ENCODE measurements at regions not wholly inside any gene's neighbourhood (a gene's known extent, or its start where the extent isn't known, plus 50 kb on each side); places are given as distances from the start of the nearest gene placed in this dataset.

DNA sequence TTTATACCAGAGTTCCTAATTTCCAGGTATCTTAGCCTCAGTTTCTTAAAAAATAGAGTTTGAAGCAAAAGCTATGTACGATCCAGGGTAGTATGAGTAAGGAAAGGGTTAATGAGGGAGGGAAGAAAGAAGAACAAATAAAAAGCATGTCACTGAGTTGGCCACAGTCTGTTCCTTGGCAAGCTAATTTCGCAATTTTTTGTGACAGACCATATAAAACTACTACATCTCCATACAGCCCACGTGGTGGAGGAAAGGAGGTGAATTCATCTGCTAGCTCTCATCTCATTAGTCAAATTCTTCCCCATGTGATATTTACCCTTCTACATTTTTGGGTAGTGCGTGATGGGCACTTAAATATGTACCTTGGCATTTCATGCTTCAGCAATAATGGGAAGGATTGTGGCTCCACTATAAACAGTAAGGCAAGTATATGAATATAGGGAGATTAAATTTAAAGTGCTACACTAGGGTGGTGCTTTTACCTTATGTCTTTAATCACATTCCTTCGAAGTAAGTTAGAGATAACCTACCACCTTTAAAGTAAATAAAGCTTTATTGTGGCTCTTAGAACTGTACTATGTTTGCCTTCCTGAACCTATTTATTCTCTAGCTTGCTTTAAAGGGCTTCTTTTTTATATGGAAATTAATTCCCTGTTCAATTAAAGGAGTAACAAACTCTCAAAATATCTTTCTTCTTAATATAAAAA is 102.1 kb upstream of the VAMP7 start:
- Mint-ChIP-seq H3K9me3 (ENCODE audit: unreplicated experiment) (peaks cover 13% of the 10 kb centered on the region), H3K4me3 (ENCODE audit: unreplicated experiment) (no peak overlapping the region)
- CTCF ChIA-PET, result no interaction called here

GRCh38 chrX:155774387-155774786 is 106.8 kb upstream of the VAMP7 start:
- intact Hi-C loops (cut with micrococcal nuclease), result no loop called here
- POLR2A ChIA-PET, result no interaction called here
- DNase-seq (ENCODE audit: unreplicated experiment), result no peak
- Mint-ChIP-seq H3K9me3 (ENCODE audit: unreplicated experiment) (peaks cover 16% of the 10 kb centered on the region), H3K27ac (ENCODE audit: low read depth, unreplicated experiment) (no peak overlapping the region), H3K36me3 (ENCODE audit: insufficient read depth, unreplicated experiment) (no peaks in the 10 kb centered on the region), H3K4me3 (ENCODE audit: unreplicated experiment) (no peak overlapping the region), H3K27me3 (ENCODE audit: insufficient read depth, unreplicated experiment) (no peaks in the 10 kb centered on the region), H3K4me1 (ENCODE audit: insufficient read depth, unreplicated experiment) (no peaks in the 10 kb centered on the region)
- BruUV-seq (replicated peaks), result no TSS peak
- no peak for TF ChIP-seq CTCF (IDR thresholded peaks at IDR 0.05; ENCODE audit: unreplicated experiment)
- CTCF ChIA-PET, result no interaction called here

More for the DNA sequence above, 102.1 kb upstream of the VAMP7 start:
- Mint-ChIP-seq H3K4me1 (ENCODE audit: insufficient read depth, unreplicated experiment) (no peaks in the 10 kb centered on the region), H3K36me3 (ENCODE audit: insufficient read depth, unreplicated experiment) (no peaks in the 10 kb centered on the region), H3K27me3 (ENCODE audit: insufficient read depth, unreplicated experiment) (no peaks in the 10 kb centered on the region), H3K27ac (ENCODE audit: low read depth, unreplicated experiment) (no peak overlapping the region)
- no peak for TF ChIP-seq CTCF (IDR thresholded peaks at IDR 0.05; ENCODE audit: unreplicated experiment)
- DNase-seq (ENCODE audit: unreplicated experiment), result no peak
- no TSS peak for BruUV-seq (replicated peaks)
- intact Hi-C loops (cut with micrococcal nuclease), result no loop called here
- POLR2A ChIA-PET, result no interaction called here

GRCh38 chrX:155767876-155768769 is 113.0 kb upstream of the VAMP7 start:
- H3K9me3 Mint-ChIP-seq (ENCODE audit: unreplicated experiment), result peaks cover 18% of the 10 kb centered on the region
- H3K27me3 Mint-ChIP-seq (ENCODE audit: insufficient read depth, unreplicated experiment), result no peaks in the 10 kb centered on the region
- POLR2A ChIA-PET, result no interaction called here
- H3K27ac Mint-ChIP-seq (ENCODE audit: low read depth, unreplicated experiment), result peak overlapping the region; percentile 54
- no peaks in the 10 kb centered on the region for H3K4me1 Mint-ChIP-seq (ENCODE audit: insufficient read depth, unreplicated experiment)
- H3K36me3 Mint-ChIP-seq (ENCODE audit: insufficient read depth, unreplicated experiment), result no peaks in the 10 kb centered on the region
- intact Hi-C loops (cut with micrococcal nuclease), result no loop called here
- BruUV-seq (replicated peaks), result no TSS peak
- CTCF ChIA-PET, result no interaction called here
- no peak for TF ChIP-seq CTCF (IDR thresholded peaks at IDR 0.05; ENCODE audit: unreplicated experiment)
- peak; percentile 89 for DNase-seq (ENCODE audit: unreplicated experiment)
- H3K4me3 Mint-ChIP-seq (ENCODE audit: unreplicated experiment), result peak overlapping the region; percentile 91

DNA sequence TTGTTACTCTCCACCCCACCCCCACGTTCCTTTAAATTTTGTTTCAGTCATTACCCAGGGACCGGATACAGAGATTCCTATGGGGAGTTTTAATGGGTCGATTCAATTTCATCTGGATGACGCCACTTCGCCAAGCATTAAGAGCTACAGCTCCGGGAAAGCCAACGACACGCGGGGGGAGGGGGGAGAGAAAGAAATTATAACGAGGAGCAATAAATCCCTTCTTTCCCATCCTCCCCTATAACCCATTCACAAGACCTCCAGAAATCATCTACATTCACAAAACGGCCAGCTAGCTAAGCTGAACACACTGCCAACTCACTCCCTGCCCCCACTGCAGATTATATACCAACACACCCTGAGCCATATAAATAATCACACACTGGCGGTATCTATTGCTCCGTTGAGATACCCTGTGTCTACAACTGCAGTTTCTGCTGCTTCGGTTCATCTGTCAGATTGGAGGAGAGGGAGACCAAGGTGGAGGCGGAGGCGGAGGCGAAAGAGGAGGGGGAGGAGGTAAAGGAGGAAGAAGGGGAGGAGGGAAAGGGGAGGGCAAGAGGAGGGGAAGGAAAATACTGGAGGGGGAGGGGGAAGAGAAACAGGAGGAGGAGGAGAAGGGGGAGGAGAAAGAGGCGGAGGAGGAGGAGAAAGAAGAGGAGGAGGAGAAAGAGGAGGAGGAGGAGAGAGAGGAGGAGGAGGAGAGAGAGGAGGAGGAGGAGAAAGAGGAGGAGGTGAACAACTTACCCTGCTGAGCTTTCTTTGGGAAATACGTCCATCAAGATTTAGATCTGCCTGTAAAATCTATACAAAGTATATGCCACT is 113.9 kb upstream of the VAMP7 start:
- Mint-ChIP-seq H3K4me3 (ENCODE audit: unreplicated experiment) (peak overlapping the region; percentile 91), H3K4me1 (ENCODE audit: insufficient read depth, unreplicated experiment) (no peaks in the 10 kb centered on the region), H3K27ac (ENCODE audit: low read depth, unreplicated experiment) (peak overlapping the region; percentile 54), H3K9me3 (ENCODE audit: unreplicated experiment) (peaks cover 18% of the 10 kb centered on the region), H3K27me3 (ENCODE audit: insufficient read depth, unreplicated experiment) (no peaks in the 10 kb centered on the region), H3K36me3 (ENCODE audit: insufficient read depth, unreplicated experiment) (no peaks in the 10 kb centered on the region)
- ChIA-PET POLR2A (no interaction called here), CTCF (no interaction called here)
- intact Hi-C loops (cut with micrococcal nuclease), result no loop called here
- BruUV-seq (replicated peaks), result TSS peak; percentile 73
- TF ChIP-seq CTCF (IDR thresholded peaks at IDR 0.05; ENCODE audit: unreplicated experiment), result no peak
- DNase-seq (ENCODE audit: unreplicated experiment), result peak; percentile 88
